ENCODE measurements at regions not wholly inside any gene's neighbourhood (a gene's known extent, or its start where the extent isn't known, plus 50 kb on each side); places are given as distances from the start of the nearest gene placed in this dataset.

DNA sequence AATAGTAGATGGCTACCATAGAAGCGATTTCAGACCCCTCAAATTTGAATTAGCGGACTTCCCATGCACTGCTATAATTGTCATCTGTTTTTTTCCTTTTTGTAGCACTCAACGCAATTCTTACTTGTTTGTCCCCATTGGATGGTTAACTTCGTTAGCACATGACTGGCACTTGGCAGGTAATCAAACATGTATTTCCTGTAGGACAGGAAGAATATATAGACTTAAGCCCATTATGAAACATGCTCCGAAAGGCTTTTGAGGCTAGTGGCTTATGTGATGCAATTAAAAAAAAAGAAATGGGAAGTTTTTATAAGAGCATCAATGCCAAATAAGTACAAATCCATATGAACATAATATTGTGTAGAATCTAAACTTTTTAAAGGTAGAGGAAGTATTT, 301.2 kb downstream of the PSAT1 start:
- Histone ChIP-seq H3K36me3 (ENCODE audit: control insufficient read depth in 1 of 2, insufficient read depth in 2 of 2, low read length in 1 of 2) (no peaks in the 10 kb centered on the region), H3K4me3 (ENCODE audit: low read length in 2 of 2) (no peak overlapping the region), H3K27me3 (ENCODE audit: control insufficient read depth in 1 of 2, insufficient read depth in 2 of 2, low read length in 1 of 2) (no peaks in the 10 kb centered on the region), H3K27ac (ENCODE audit: low read depth in 1 of 2, low read length in 2 of 2) (no peak overlapping the region), H3K9me3 (ENCODE audit: control insufficient read depth, low read length) (peaks cover 2% of the 10 kb centered on the region), H3K4me1 (ENCODE audit: control insufficient read depth in 1 of 2, insufficient read depth in 2 of 2, low read length in 2 of 2) (no peaks in the 10 kb centered on the region)
- ATAC-seq (ENCODE audit: low FRiP score) (no peak), DNase-seq (no peak)
- intact Hi-C loops (cut with DNase I) = no loop called here
- WGBS, 2 donors = 77 to 79% methylated on average over 5 of the region's 5 CpGs

DNA sequence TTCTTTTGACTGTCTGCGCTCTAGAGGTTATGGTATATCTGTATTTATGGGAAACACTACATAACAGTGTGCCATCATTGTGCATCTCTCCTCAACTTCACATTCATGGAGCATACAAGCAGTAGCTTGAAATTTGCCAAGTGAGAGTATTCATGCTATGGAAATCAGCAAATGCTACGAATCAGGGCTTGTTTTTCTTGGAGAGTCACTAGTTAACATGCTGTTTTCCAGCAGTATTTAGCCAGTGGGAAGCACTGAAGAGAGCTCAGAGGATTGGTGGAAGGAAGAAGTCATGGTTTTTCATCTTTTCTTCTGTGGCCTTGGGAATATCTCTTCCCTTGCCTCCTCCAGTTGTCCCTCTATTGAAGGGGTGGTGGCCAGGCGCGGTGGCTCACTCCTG, 303.0 kb downstream of the PSAT1 start:
- ATAC-seq (ENCODE audit: low FRiP score) = no peak
- no peaks in the 10 kb centered on the region for H3K27me3 ChIP-seq (ENCODE audit: control insufficient read depth in 1 of 2, insufficient read depth in 2 of 2, low read length in 1 of 2)
- DNase-seq = no peak
- intact Hi-C loops (cut with DNase I) = no loop called here
- H3K4me1 ChIP-seq (ENCODE audit: control insufficient read depth in 1 of 2, insufficient read depth in 2 of 2, low read length in 2 of 2) = no peaks in the 10 kb centered on the region
- 72 to 74% methylated on average over 4 of the region's 4 CpGs for WGBS, 2 donors
- H3K4me3 ChIP-seq (ENCODE audit: low read length in 2 of 2) = no peak overlapping the region
- no peaks in the 10 kb centered on the region for H3K36me3 ChIP-seq (ENCODE audit: control insufficient read depth in 1 of 2, insufficient read depth in 2 of 2, low read length in 1 of 2)
- peaks cover 2% of the 10 kb centered on the region for H3K9me3 ChIP-seq (ENCODE audit: control insufficient read depth, low read length)
- H3K27ac ChIP-seq (ENCODE audit: low read depth in 1 of 2, low read length in 2 of 2) = no peak overlapping the region

DNA sequence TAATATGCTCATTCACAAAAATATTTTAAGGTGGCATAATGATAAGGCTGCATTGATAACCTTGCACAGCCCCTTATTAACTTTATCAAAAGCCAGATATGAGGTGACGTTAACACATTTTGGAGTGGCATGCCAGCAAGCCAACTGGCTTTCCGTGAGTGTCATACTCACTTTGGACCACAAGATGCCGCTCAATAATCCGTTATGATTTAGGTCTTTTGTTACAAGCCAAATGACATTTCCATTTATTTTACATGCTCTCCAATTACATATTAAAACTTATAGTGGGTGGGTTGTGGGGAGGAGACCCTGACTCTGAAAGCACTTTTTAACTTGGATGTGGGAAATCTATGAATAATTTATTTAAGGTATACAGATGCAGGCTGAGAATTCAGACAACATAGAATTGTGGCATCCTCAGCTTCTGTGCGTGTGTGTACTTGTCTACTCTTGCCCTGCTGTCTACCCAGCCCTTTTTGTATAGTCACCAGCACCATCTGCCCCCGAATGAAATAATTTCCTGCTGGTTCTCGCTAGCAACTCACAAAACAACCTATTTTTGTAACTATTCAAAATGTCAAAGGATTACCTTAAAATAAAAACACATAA, 305.1 kb downstream of the PSAT1 start:
- intact Hi-C loops (cut with DNase I) = no loop called here
- ATAC-seq (ENCODE audit: low FRiP score) (no peak), DNase-seq (no peak)
- no peaks in the 10 kb centered on the region for H3K27me3 ChIP-seq (ENCODE audit: control insufficient read depth in 1 of 2, insufficient read depth in 2 of 2, low read length in 1 of 2)
- H3K9me3 ChIP-seq (ENCODE audit: control insufficient read depth, low read length) = no peaks in the 10 kb centered on the region
- H3K36me3 ChIP-seq (ENCODE audit: control insufficient read depth in 1 of 2, insufficient read depth in 2 of 2, low read length in 1 of 2) = no peaks in the 10 kb centered on the region
- H3K4me3 ChIP-seq (ENCODE audit: low read length in 2 of 2) = no peak overlapping the region
- 16 to 18% methylated on average over 7 of the region's 7 CpGs for WGBS, 2 donors
- no peak overlapping the region for H3K27ac ChIP-seq (ENCODE audit: low read depth in 1 of 2, low read length in 2 of 2)
- no peaks in the 10 kb centered on the region for H3K4me1 ChIP-seq (ENCODE audit: control insufficient read depth in 1 of 2, insufficient read depth in 2 of 2, low read length in 2 of 2)

DNA sequence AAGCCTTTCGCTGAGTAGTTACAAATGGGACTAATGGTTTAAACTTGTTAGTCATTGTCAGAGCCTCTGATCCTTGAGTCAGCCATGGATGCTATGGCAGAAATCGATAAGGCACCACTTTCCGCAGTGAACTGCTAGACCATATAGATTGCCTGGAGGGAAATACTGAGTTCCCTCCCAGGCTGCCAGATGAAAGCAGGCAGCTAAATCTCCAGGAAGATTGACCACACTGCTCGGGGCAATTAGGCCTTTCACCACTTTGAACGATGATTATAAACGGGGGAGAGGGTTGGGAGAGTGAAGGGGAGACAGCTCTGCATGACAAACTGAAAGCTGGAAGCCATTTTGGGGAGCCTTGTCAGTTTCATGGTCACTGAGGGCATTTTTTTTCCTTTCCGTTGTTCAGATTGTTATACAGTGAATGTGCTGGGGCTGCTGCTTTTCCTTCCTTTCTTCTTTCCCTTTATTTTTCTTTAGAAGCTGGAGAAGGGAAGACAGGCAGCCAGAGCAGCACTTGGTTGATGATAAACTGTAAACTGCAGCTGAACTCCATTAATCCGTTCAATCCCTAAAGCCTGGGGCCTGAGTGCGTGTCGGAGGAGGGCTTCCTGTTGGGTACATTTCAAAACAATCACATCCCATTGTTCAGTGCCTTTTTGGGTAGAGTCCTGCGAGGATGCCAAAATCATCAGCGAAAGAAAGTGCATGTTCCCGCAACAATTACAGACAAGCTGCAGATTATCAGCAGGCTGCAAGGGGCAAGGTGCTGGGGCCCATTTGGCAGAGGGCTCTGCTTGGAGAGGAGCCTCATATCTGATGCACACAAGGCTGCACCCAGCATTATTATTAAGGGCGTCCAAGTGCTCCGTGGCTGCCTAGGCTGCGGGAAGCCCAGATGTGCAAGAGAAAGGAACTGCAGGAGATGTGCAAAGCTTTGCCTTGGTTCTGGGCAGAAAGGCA, 308.4 kb downstream of the PSAT1 start:
- no peak for DNase-seq

DNA sequence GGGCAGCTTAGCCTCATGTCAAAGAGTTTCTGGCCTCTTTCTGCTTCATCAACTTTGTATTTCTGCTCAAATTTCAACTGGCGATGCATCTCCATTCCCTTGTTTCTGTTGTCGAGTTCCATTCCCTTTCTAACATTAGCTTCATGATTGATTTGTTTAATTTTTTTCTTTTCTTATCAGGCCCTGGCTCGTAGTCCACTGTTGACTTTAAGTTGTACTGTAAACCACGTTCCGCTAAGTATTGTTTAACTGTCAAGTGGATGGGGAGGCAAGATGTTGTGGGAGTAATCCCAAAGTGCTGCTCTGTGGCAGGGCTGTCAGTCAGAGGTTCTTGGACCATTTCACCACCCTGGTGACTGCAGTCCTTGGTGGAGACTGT, 309.1 kb downstream of the PSAT1 start:
- no peak overlapping the region for H3K27ac ChIP-seq (ENCODE audit: low read depth in 1 of 2, low read length in 2 of 2)
- no peaks in the 10 kb centered on the region for H3K27me3 ChIP-seq (ENCODE audit: control insufficient read depth in 1 of 2, insufficient read depth in 2 of 2, low read length in 1 of 2)
- ATAC-seq (ENCODE audit: low FRiP score) (no peak), DNase-seq (no peak)
- no peaks in the 10 kb centered on the region for H3K36me3 ChIP-seq (ENCODE audit: control insufficient read depth in 1 of 2, insufficient read depth in 2 of 2, low read length in 1 of 2)
- intact Hi-C loops (cut with DNase I) = no loop called here
- WGBS, 2 donors = 2 to 4% methylated on average over 5 of the region's 5 CpGs
- no peaks in the 10 kb centered on the region for H3K4me1 ChIP-seq (ENCODE audit: control insufficient read depth in 1 of 2, insufficient read depth in 2 of 2, low read length in 2 of 2)
- H3K9me3 ChIP-seq (ENCODE audit: control insufficient read depth, low read length) = peaks cover 2% of the 10 kb centered on the region
- no peak overlapping the region for H3K4me3 ChIP-seq (ENCODE audit: low read length in 2 of 2)

More for the DNA sequence above, 308.4 kb downstream of the PSAT1 start:
- Histone ChIP-seq H3K27me3 (ENCODE audit: control insufficient read depth in 1 of 2, insufficient read depth in 2 of 2, low read length in 1 of 2) (no peaks in the 10 kb centered on the region), H3K4me3 (ENCODE audit: low read length in 2 of 2) (no peak overlapping the region), H3K36me3 (ENCODE audit: control insufficient read depth in 1 of 2, insufficient read depth in 2 of 2, low read length in 1 of 2) (no peaks in the 10 kb centered on the region), H3K27ac (ENCODE audit: low read depth in 1 of 2, low read length in 2 of 2) (no peak overlapping the region), H3K9me3 (ENCODE audit: control insufficient read depth, low read length) (peaks cover 2% of the 10 kb centered on the region), H3K4me1 (ENCODE audit: control insufficient read depth in 1 of 2, insufficient read depth in 2 of 2, low read length in 2 of 2) (no peaks in the 10 kb centered on the region)
- no peak for ATAC-seq (ENCODE audit: low FRiP score)
- intact Hi-C loops (cut with DNase I) = no loop called here
- 32 to 36% methylated on average over 16 of the region's 16 CpGs for WGBS, 2 donors

DNA sequence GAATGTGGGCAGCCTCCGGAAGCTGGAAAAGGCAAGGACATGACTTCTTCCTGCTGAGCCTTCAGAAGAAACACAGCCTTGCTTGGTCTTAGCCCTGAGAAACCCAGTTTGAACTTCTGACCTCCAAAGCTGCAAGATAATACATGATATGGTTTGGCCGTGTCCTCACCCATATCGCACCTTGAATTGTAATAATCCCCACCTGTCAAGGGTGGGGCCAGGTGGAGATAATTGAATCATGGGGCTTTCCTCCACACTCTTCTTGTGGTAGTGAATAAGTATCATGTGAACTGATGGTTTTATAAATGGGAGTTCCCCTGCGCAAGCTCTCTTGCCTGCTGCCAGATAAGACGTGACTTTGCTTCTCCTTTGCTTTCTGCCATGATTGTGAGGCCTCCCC, 310.9 kb downstream of the PSAT1 start:
- H3K36me3 ChIP-seq (ENCODE audit: control insufficient read depth in 1 of 2, insufficient read depth in 2 of 2, low read length in 1 of 2) = no peaks in the 10 kb centered on the region
- intact Hi-C loops (cut with DNase I) = no loop called here

GRCh38 chr9:78609450-78609849, 312.5 kb downstream of the PSAT1 start:
- intact Hi-C loops (cut with DNase I) = no loop called here
- Histone ChIP-seq H3K27ac (ENCODE audit: low read depth in 1 of 2, low read length in 2 of 2) (no peak overlapping the region), H3K36me3 (ENCODE audit: control insufficient read depth in 1 of 2, insufficient read depth in 2 of 2, low read length in 1 of 2) (no peaks in the 10 kb centered on the region), H3K4me1 (ENCODE audit: control insufficient read depth in 1 of 2, insufficient read depth in 2 of 2, low read length in 2 of 2) (no peaks in the 10 kb centered on the region), H3K27me3 (ENCODE audit: control insufficient read depth in 1 of 2, insufficient read depth in 2 of 2, low read length in 1 of 2) (no peaks in the 10 kb centered on the region), H3K4me3 (ENCODE audit: low read length in 2 of 2) (no peak overlapping the region), H3K9me3 (ENCODE audit: control insufficient read depth, low read length) (peaks cover 2% of the 10 kb centered on the region)
- 52 to 57% methylated on average over 8 of the region's 8 CpGs for WGBS, 2 donors
- ATAC-seq (ENCODE audit: low FRiP score) (no peak), DNase-seq (no peak)

More for the DNA sequence above, 310.9 kb downstream of the PSAT1 start:
- ATAC-seq (ENCODE audit: low FRiP score) = no peak
- H3K4me1 ChIP-seq (ENCODE audit: control insufficient read depth in 1 of 2, insufficient read depth in 2 of 2, low read length in 2 of 2) = no peaks in the 10 kb centered on the region
- 88 to 95% methylated on average over 5 of the region's 5 CpGs for WGBS, 2 donors
- no peak overlapping the region for H3K27ac ChIP-seq (ENCODE audit: low read depth in 1 of 2, low read length in 2 of 2)
- no peak overlapping the region for H3K4me3 ChIP-seq (ENCODE audit: low read length in 2 of 2)
- no peak for DNase-seq
- no peaks in the 10 kb centered on the region for H3K27me3 ChIP-seq (ENCODE audit: control insufficient read depth in 1 of 2, insufficient read depth in 2 of 2, low read length in 1 of 2)
- H3K9me3 ChIP-seq (ENCODE audit: control insufficient read depth, low read length) = peaks cover 2% of the 10 kb centered on the region

DNA sequence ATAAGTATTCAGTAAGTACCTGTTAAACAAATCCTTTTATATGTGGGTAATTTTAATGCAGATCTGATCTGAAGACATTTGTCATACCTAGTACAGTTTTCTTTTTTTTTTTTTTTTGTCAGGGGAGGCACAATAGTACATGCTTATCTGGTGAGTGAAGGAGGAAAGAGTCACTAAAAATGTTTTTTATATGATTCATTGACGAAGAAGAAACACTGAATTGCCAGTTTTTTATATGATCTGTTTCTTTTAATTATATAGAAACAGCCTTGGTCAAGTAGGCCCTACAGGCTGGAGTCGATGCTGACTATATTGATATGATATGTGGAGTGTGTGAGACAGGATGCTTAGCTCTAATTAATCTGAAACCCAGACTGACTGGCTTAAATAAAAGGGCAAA, 315.2 kb downstream of the PSAT1 start:
- no peak overlapping the region for H3K27ac ChIP-seq (ENCODE audit: low read depth in 1 of 2, low read length in 2 of 2)
- no peak for DNase-seq
- no peaks in the 10 kb centered on the region for H3K36me3 ChIP-seq (ENCODE audit: control insufficient read depth in 1 of 2, insufficient read depth in 2 of 2, low read length in 1 of 2)
- 53 to 80% methylated on average over 2 of the region's 2 CpGs for WGBS, 2 donors
- intact Hi-C loops (cut with DNase I) = no loop called here
- H3K4me3 ChIP-seq (ENCODE audit: low read length in 2 of 2) = no peak overlapping the region
- H3K27me3 ChIP-seq (ENCODE audit: control insufficient read depth in 1 of 2, insufficient read depth in 2 of 2, low read length in 1 of 2) = no peaks in the 10 kb centered on the region
- no peak for ATAC-seq (ENCODE audit: low FRiP score)
- peaks cover 2% of the 10 kb centered on the region for H3K9me3 ChIP-seq (ENCODE audit: control insufficient read depth, low read length)
- no peaks in the 10 kb centered on the region for H3K4me1 ChIP-seq (ENCODE audit: control insufficient read depth in 1 of 2, insufficient read depth in 2 of 2, low read length in 2 of 2)

- Histone ChIP-seq H3K4me3 (ENCODE audit: low read length in 2 of 2) (no peak overlapping the region), H3K9me3 (ENCODE audit: control insufficient read depth, low read length) (no peaks in the 10 kb centered on the region), H3K27me3 (ENCODE audit: control insufficient read depth in 1 of 2, insufficient read depth in 2 of 2, low read length in 1 of 2) (no peaks in the 10 kb centered on the region), H3K4me1 (ENCODE audit: control insufficient read depth in 1 of 2, insufficient read depth in 2 of 2, low read length in 2 of 2) (no peaks in the 10 kb centered on the region), H3K36me3 (ENCODE audit: control insufficient read depth in 1 of 2, insufficient read depth in 2 of 2, low read length in 1 of 2) (no peaks in the 10 kb centered on the region), H3K27ac (ENCODE audit: low read depth in 1 of 2, low read length in 2 of 2) (no peak overlapping the region)
- DNase-seq (no peak), ATAC-seq (ENCODE audit: low FRiP score) (no peak)
- intact Hi-C loops (cut with DNase I) = no loop called here
- WGBS, 2 donors = 64 to 67% methylated on average over 3 of the region's 3 CpGs
Measured at GRCh38 chr9:78613006-78613405, 316.1 kb downstream of the PSAT1 start.
